Posterior vena cava (tissue), 2 donors: ENCODE measurements at regions not wholly inside any gene's neighbourhood (a gene's known extent, or its start where the extent isn't known, plus 50 kb on each side); places are given as distances from the start of the nearest gene placed in this dataset.

ENCODE experiments used
- DNase-seq: peaks from one replicate; pipeline ENCODE4 v3.0.0-alpha.2; 2020; ENCODE audit warnings: low spot score
- intact Hi-C, 2 donors: fragments of 100-400 bp; cut with DNase I; formaldehyde crosslinking; loops; one replicate each; pipeline versions ENCODE4 v1.14.1 to v1.14.2; 2022 to 2023
- donor health status: DM: yes; HTN: yes; CAD: no.
- donor health status: DM: yes; HTN: yes; CAD: no.

DNA sequence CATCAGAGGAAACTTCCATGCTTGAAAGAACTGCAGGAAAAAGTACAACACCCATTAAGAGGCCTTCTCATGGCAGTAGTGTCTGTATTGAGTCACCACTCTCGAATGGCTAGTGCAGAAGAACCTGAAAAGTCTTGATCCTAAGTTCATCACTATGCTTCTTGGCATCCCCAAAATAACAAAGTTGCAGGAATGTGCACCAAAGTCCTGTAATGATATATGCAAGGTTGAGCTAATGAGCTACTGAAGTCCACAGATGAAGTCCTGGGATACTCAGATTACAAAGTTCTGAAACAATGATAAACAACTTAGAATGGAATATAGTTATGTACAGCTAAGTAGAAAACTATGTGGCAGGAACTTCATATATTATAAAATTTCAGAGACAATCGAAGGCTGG, 545.4 kb downstream of the FOXG1 start:
- intact Hi-C loops = no loop called here
- DNase-seq = no peak

- no peak for DNase-seq
- intact Hi-C loops = no loop called here
Observed at GRCh38 chr14:29316936-29317335, 550.3 kb downstream of the FOXG1 start.

DNA sequence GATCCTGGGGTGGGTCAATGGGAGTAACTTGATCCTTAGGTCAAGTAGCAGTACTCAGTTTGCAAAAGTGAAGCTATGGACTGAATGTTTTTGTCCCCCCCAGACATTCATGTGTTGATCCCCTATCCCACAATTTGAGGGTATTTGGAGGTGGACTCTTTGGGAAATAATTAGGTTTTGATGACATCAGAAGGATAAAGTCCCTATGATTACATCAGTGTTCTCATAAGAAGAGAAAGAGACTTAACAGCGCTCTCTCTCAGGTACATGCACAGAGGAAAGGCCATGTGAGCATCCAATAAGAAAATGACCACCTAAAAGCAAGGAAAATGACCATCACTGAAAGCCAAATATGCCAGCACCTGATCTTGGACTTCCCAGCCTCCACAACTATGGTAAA, 550.8 kb downstream of the FOXG1 start:
- DNase-seq = no peak
- intact Hi-C loops = no loop called here

GRCh38 chr14:29320286-29320685, 553.7 kb downstream of the FOXG1 start:
- intact Hi-C loops = no loop called here
- no peak for DNase-seq

DNA sequence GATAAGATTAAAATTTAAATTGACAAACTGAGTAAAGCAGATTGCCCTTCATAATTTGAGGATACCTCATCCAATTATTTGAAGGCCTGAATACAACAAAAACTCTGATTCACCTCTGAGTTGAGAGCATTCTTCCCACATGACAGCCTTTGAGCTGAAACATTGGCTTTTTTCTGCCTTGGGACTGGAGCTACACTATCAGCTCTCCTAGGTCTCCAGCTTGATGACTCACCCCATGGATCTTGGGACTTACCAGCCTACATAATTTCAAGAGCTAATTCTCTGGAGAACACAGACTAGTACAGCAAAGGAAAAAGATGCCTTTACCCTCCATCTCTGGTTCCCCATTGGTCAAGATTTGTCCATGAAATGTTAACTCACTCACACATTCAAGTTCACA, 555.1 kb downstream of the FOXG1 start:
- intact Hi-C loops = no loop called here
- DNase-seq = no peak

DNA sequence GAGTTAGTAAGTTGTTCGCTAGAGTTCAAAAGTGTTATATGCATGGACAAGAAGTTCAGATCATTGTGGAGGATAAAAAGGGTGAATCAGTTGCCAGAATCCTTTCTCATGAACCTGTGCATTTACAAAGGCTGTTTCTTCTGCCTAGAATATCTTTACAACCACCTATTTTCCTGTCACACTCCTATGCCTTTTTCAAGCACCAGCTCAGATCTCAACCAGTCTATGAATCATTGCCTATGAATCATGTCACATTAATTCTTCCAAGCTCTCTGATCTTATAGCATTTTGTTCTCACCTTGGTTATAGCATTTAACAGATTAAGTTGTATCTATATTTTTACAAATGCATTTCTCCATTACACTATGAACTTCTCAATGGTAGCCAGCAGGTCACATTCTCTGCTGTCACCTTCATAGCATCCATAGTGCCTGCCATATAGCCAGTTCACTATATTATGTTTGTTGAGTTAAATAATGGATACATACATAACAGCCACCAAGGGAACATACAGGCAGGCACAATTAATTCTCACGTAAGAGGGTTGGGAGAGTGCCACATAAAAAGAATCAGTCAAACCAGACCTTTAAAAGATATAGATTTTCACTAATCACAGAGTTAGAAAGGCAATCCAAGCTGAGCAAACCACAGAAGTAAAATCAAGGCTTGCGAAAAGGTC, 573.0 kb downstream of the FOXG1 start:
- intact Hi-C loops = no loop called here
- no peak for DNase-seq

DNA sequence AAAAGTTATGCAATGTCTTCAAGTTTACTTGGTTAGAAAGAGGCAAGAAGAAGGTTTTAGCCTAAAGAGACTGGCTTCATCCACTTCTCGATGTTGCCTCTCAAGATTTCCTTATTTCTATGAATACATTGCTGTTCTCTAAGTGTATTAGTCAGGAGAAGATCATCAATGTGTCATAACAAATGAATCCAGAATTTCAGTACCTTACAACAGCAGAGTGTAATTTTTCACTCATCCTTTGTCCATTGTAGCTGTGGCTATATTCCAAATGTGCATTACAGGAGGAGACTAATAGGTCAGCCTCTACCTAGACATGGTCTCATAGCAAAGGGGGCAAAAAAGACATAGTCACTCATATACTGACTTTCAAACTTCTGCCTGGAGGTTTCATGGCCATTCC, 579.1 kb downstream of the PRKD1 start:
- DNase-seq = no peak
- intact Hi-C loops = no loop called here

DNA sequence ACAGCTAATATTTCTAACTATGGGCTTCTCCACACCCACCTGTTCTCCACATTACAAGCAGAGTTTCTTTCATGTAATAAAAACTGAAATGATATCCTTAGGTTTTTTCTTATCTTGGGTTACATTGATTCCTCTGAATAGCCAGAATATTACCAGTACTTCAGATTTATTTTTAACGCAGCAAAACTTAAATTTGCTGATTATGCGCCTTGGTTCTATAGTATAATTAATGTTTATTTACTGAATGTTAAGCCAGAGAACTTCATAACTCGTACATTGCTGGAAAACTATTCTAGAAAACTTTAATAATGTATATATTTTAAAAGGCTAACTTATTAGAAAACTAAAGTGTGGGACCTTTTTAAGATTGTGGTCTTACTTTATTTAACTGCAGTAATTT, 577.2 kb downstream of the PRKD1 start:
- no peak for DNase-seq
- intact Hi-C loops = no loop called here

DNA sequence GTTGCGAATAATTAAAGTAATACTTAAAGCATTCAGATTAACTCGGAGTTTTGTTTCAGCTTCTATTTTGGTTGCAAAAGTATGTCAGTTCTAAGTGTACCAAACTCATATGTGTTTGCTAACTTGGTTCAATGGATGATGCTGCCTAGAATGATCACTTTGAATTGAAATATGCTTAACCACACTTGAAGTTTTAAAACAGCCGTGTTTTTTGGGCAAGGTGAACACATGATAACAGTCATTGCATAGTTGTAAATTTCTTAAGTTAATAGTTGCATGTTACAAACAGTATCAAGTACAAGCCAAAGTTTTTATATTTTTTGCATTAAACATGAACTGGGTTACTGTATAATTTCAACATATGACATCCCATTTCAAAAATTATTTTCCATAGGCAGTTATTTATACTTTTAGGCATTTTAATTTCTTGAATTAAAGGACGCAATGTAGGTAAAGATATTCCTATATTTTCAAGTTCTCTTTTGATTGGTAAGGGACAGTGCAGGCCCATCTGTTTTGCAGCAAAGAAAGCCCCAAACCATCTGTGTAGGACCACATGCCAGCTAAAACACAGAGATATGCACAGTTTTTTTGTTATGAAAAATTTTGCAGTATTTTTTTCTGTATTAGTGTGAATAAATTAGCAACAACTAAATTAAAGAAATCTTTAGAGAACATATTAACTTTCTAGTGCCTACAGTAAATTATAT, 575.5 kb downstream of the PRKD1 start:
- intact Hi-C loops = no loop called here

DNA sequence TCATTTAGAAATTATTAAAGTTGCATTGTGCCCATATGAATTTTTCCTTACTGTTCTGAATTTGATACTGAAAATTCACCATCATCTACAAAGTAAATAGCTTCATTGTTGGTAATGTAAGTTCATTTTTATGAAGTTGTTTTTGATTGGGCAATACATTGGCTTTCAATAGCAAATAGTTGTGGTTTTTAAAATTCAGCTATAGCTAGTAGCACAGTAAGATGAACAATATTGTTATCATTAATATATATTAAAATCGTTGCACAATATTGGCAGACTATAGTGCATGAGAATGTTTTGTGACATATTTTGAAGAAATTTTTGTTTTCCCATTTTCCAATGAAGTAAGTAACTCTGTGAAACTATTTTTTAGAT, 575.0 kb downstream of the PRKD1 start:
- intact Hi-C loops = no loop called here
- DNase-seq = no peak

More for the DNA sequence above, 575.5 kb downstream of the PRKD1 start:
- no peak for DNase-seq

GRCh38 chr14:29353513-29353912, 574.1 kb downstream of the PRKD1 start:
- intact Hi-C loops = no loop called here
- DNase-seq = no peak

DNA sequence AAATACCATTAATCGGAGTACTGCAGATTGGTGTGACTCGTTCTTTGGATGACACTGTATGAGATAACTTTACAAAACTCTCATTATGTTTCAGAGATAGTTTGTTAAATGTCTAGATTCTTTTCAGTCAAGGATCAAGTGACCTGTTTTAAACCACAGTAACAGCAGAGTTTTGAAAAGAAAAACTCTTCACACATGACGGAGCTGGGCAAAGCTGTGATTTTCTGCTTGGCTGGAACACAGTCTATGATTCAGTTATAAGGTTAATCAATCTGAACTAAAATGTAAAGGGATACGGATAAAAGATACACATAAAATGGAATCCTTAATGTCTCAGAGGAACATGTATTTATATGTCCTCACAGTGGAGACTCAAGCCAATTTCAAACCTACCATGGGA, 573.2 kb downstream of the PRKD1 start:
- intact Hi-C loops = no loop called here

GRCh38 chr14:29355331-29355730, 572.3 kb downstream of the PRKD1 start:
- intact Hi-C loops = no loop called here
- no peak for DNase-seq

More for the DNA sequence above, 573.2 kb downstream of the PRKD1 start:
- no peak for DNase-seq

- no peak for DNase-seq
- intact Hi-C loops = no loop called here
Observed at GRCh38 chr14:29355846-29356245, 571.8 kb downstream of the PRKD1 start.

DNA sequence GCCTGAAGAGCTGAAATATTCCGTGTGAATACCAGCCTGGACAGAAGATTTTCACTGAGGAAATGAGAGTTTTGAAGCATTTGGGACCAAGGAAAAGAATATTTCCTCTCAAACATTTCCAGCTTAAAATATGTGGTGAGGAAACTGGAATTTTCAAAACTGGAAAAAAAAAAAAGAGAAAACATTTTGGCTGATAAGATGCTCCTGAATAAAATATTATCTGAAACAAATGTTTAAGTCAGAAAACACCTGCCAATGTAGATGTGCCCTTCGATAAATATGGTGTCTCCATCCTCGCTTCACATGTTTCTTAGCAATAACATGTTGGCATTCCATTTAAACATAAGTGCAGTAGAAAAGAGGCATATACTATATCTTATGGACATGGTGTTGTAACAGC, 567.0 kb downstream of the PRKD1 start:
- no peak for DNase-seq
- intact Hi-C loops = no loop called here

DNA sequence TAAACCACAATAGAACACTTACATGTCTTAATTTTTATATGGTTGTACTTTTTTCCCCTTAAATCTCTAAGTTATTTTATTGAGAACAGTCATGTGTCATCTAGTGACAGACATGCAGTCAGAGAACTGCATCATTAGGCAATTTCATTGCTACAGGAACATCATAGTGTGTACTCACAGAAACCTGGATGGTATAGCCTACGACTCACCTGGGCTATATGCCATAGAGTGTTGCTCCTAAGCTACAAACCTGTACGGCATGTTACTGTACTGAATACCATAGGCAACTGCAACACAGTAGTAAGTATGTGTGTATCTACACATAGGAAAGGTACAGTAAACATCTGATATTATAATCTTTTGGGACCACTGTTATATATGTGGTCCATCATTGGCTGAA, 557.6 kb downstream of the PRKD1 start:
- intact Hi-C loops = no loop called here
- DNase-seq = no peak

DNA sequence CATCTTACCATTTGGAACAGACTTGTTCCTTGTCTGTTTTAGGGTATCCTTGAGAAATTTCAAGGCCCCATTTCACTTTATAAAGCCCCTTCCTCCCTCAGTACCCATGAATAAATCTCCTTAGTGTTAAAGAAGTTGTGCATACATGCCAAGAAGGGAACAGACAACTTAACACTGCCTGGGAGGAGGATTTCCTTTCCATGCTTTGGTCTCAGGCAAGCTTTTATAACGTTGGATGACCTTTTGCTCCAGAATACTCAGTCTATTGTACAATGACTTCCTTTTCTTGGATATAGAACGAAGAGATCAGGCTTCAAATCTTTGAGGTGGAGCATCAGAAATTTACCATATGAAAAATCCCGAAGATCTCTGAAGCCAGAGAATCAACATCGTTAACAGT, 551.4 kb downstream of the PRKD1 start:
- DNase-seq = no peak
- intact Hi-C loops = no loop called here

GRCh38 chr14:29380826-29381225, 546.8 kb downstream of the PRKD1 start:
- intact Hi-C loops = no loop called here
- peak; percentile 51 for DNase-seq

- DNase-seq = no peak
- intact Hi-C loops = no loop called here
Observed at GRCh38 chr14:29388571-29388970, 539.1 kb downstream of the PRKD1 start.

- intact Hi-C loops = no loop called here
- no peak for DNase-seq
Observed at GRCh38 chr14:29390081-29390832, 537.4 kb downstream of the PRKD1 start.

DNA sequence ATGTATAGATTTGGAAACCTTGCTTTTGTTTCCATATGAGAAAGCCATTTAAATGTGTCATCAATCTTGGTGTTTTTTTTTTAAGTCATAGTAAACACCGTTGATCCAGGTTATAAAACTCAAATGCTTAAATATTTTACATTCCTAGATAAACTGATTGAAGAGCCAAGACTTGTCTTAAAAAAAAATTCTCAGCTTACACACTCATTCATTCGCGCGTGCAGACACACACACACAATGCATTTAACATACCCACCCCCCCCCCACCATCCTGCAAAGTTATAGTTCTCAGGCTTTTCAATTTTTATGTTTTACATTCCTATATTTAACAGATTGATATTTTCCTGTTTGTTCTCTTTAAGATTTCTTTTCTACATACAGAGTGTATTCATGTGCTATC, 536.4 kb downstream of the PRKD1 start:
- no peak for DNase-seq
- intact Hi-C loops = no loop called here
